Lower lobe of right lung (tissue), 2 donors: ENCODE measurements at regions not wholly inside any gene's neighbourhood (a gene's known extent, or its start where the extent isn't known, plus 50 kb on each side); places are given as distances from the start of the nearest gene placed in this dataset.

Source experiments
- ATAC-seq, 2 donors: fragments of 200-7000 bp; cut with Tn5 transposase; one replicate each; pipeline ENCODE4 v1.9.1; 2020 to 2022; ENCODE audit warnings: mild to moderate bottlenecking in 2 of 2, moderate library complexity in 2 of 2
- DNase-seq: peaks from one replicate; pipeline ENCODE4 v3.0.0-alpha.2; 2020
- H3K27ac ChIP-seq: fragments of 200-600 bp; one replicate; pipeline ENCODE4 v1.8.0; 2022
- H3K27me3 ChIP-seq: fragments of 200-600 bp; one replicate; pipeline ENCODE4 v1.8.0; 2022; ENCODE audit warnings: low read depth
- H3K36me3 ChIP-seq: fragments of 200-600 bp; one replicate; pipeline ENCODE4 v1.8.0; 2022; ENCODE audit warnings: mild to moderate bottlenecking
- H3K4me1 ChIP-seq: fragments of 200-600 bp; one replicate; pipeline ENCODE4 v1.8.0; 2022
- H3K4me3 ChIP-seq: fragments of 200-600 bp; one replicate; pipeline ENCODE4 v1.8.0; 2022; ENCODE audit warnings: mild to moderate bottlenecking
- H3K9me3 ChIP-seq: fragments of 200-600 bp; one replicate; pipeline ENCODE4 v1.8.0; 2022
- intact Hi-C: fragments of 100-400 bp; cut with DNase I; formaldehyde crosslinking; loops from one replicate; pipeline ENCODE4 v1.11.0; 2022
- TF ChIP-seq, protein P1 (sequence below): fragments of 200-600 bp; IDR thresholded peaks from one replicate; pipeline ENCODE4 v1.8.0; 2022; ENCODE audit warnings: antibody characterized with exemption, mild to moderate bottlenecking
- donor health status: DM: no; HTN: yes; CAD: no; lungs with severe emphysema.

DNA sequence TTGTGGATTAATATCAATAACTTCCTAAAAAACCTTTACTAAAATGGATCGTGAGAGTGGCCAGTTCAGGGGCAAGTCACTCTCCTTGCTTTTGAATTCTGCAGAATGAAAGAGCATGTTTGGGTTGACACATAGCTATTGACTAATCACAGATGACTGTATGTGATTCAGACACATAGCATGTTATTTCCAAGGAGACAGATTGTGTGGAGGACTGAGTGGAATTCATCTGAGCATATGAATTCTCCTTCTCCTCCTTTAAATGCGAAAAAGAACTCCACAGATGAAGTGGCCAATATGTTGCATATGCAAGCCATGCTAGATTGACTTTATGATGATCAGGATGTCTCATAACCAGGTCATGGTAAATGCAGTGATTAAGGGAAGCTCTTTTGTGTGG is 249.4 kb upstream of the FAM98A start:
- Histone ChIP-seq H3K4me3 (no peak overlapping the region), H3K9me3 (peaks cover 22% of the 10 kb centered on the region), H3K36me3 (no peaks in the 10 kb centered on the region), H3K4me1 (no peaks in the 10 kb centered on the region), H3K27me3 (no peaks in the 10 kb centered on the region), H3K27ac (no peak overlapping the region)
- intact Hi-C loops: no loop called here
- ATAC-seq (no peak), DNase-seq (no peak)
- TF ChIP-seq, protein P1, sequence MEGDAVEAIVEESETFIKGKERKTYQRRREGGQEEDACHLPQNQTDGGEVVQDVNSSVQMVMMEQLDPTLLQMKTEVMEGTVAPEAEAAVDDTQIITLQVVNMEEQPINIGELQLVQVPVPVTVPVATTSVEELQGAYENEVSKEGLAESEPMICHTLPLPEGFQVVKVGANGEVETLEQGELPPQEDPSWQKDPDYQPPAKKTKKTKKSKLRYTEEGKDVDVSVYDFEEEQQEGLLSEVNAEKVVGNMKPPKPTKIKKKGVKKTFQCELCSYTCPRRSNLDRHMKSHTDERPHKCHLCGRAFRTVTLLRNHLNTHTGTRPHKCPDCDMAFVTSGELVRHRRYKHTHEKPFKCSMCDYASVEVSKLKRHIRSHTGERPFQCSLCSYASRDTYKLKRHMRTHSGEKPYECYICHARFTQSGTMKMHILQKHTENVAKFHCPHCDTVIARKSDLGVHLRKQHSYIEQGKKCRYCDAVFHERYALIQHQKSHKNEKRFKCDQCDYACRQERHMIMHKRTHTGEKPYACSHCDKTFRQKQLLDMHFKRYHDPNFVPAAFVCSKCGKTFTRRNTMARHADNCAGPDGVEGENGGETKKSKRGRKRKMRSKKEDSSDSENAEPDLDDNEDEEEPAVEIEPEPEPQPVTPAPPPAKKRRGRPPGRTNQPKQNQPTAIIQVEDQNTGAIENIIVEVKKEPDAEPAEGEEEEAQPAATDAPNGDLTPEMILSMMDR: no peak

DNA sequence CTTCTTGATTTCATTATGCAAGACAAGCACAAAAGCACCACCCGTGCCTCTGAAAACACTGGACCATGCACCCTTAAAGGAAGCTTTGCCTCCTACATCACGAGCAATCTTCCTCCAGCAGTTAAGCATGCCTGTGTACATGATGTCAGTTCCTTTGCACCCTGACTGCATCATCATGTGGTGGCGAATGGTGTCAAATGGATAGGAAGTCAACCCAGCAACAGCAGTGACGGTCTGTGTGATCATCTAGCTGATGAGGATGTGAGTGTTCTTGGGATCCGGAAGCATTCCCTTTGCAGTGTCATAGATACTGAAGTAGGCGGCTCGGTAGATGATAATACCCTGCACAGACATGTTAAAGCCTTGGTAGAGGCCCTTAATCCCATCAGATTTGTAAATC is 240.7 kb upstream of the FAM98A start:
- Histone ChIP-seq H3K4me1 (no peaks in the 10 kb centered on the region), H3K27me3 (no peaks in the 10 kb centered on the region), H3K27ac (no peak overlapping the region), H3K4me3 (no peak overlapping the region), H3K36me3 (no peaks in the 10 kb centered on the region), H3K9me3 (no peaks in the 10 kb centered on the region)
- intact Hi-C loops: no loop called here
- DNase-seq (no peak), ATAC-seq (no peak)
- TF ChIP-seq, protein P1: no peak

DNA sequence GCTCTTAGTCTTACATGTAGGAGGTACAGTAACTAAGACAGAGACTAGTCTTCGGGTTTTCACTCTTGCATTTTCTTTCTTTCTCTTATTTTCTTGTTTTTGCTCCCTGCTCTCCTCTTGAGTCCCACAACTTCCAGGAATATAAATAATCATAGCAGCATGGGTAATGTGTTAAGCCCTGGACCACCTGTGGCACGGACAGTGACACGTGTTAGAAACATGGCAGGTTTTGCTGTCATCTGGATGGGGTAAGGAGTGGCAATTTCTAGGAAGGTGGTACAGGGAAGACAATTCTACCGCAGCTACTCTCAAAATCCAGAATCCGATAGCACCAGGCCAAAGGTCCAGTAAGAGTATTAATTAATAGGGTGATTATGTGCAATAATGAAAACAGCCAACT is 237.5 kb upstream of the FAM98A start:
- DNase-seq (no peak), ATAC-seq (no peak)
- intact Hi-C loops: no loop called here
- Histone ChIP-seq H3K4me1 (no peaks in the 10 kb centered on the region), H3K9me3 (no peaks in the 10 kb centered on the region), H3K4me3 (no peak overlapping the region), H3K27me3 (no peaks in the 10 kb centered on the region), H3K27ac (no peak overlapping the region), H3K36me3 (no peaks in the 10 kb centered on the region)
- TF ChIP-seq, protein P1: no peak

DNA sequence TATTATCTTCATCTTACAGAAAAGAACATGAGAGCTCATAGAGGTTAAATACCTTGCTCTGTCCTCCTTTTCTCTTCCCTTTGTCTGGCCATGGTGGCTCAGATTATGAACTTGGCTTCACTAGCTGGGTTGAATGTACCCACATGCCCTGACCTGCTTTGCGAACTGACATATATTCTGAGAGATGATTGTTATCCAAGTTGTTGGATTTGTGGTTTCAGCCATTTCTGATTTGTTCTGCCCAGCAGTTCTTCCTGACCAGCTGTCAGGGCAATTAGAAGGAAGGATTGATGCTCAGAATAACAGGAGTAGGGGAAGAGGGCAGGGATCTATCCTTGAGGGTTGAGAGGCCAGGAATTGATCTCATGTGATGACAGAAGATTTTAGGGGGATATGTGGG is 236.8 kb upstream of the FAM98A start:
- H3K4me1 ChIP-seq: no peaks in the 10 kb centered on the region
- no peak for ATAC-seq
- no peak overlapping the region for H3K4me3 ChIP-seq
- no peaks in the 10 kb centered on the region for H3K36me3 ChIP-seq
- H3K27ac ChIP-seq: no peak overlapping the region
- no peak for DNase-seq
- TF ChIP-seq, protein P1: no peak
- no peaks in the 10 kb centered on the region for H3K9me3 ChIP-seq
- intact Hi-C loops: no loop called here
- no peaks in the 10 kb centered on the region for H3K27me3 ChIP-seq

DNA sequence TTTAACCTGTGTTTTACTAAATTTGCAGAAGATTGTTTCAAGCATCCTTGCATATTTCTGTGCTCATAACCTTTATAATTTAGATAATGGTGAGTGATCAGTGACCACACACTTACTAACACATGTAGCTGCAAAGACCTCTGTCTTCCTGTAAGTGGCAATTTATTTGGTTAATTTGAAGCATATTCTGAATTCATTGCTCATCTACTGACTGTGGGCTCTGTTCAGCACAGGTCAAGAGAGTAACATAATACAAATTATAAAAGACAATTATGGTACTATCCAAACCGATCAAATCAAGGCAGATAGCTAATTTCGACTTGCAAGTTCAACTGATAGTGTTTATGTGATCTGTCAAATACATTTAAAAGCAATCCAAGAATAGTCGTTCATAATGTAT is 223.9 kb upstream of the FAM98A start:
- no peaks in the 10 kb centered on the region for H3K36me3 ChIP-seq
- ATAC-seq: no peak
- no peaks in the 10 kb centered on the region for H3K4me1 ChIP-seq
- TF ChIP-seq, protein P1: no peak
- no peak overlapping the region for H3K4me3 ChIP-seq
- no peak overlapping the region for H3K27ac ChIP-seq
- no peak for DNase-seq
- H3K9me3 ChIP-seq: no peaks in the 10 kb centered on the region
- intact Hi-C loops: no loop called here
- no peaks in the 10 kb centered on the region for H3K27me3 ChIP-seq

DNA sequence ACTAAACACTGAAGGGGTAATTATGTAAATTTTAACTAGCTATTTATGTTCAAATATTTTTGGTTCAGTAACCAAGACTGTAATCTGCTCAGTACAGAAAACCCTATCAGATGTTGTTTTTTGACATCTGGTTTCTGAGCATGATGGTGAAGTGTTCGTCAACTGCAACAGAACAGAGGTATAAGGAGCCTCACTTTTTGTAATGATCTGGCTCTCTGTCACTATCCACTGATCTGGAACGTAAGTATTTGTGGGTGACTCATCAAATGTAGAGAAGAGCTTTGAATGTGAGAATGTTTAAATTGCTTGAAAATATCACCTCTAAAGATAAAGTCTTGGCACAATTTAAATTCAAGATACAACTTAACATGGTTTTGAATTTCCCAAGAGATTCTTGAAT is 213.6 kb upstream of the FAM98A start:
- no peak for DNase-seq

More for the DNA sequence above, 213.6 kb upstream of the FAM98A start:
- intact Hi-C loops: no loop called here
- ATAC-seq: no peak
- H3K27ac ChIP-seq: no peak overlapping the region
- no peaks in the 10 kb centered on the region for H3K27me3 ChIP-seq
- no peak overlapping the region for H3K4me3 ChIP-seq
- no peaks in the 10 kb centered on the region for H3K4me1 ChIP-seq
- no peaks in the 10 kb centered on the region for H3K36me3 ChIP-seq
- TF ChIP-seq, protein P1: no peak
- H3K9me3 ChIP-seq: no peaks in the 10 kb centered on the region
